GM21786 (cell line): ENCODE measurements at regions not wholly inside any gene's neighbourhood (a gene's known extent, or its start where the extent isn't known, plus 50 kb on each side); places are given as distances from the start of the nearest gene placed in this dataset.
"Not testable (repeated sequence)": the region's sequence is repeated elsewhere in the genome, so short reads cannot be mapped to it uniquely, and the experiment has no call there.

Experiments used
- ATAC-seq: cut with Tn5 transposase; IDR thresholded peaks from one replicate; pipeline ENCODE4 v1.9.1; 2021; ENCODE audit not compliant: unreplicated experiment

- ATAC-seq: no peak
Measured at GRCh38 chr2:120528051-120528692, 182.2 kb downstream of the INHBB start.

- ATAC-seq: no peak
Measured at GRCh38 chr2:120528693-120529076, 182.7 kb downstream of the INHBB start.

- no peak for ATAC-seq
Measured at GRCh38 chr2:120530781-120531180, 184.8 kb downstream of the INHBB start.

- no peak for ATAC-seq
Measured at GRCh38 chr2:120531365-120531764, 185.4 kb downstream of the INHBB start.

- ATAC-seq: no peak
Measured at GRCh38 chr2:120531863-120532600, 186.1 kb downstream of the INHBB start.

- no peak for ATAC-seq
Measured at GRCh38 chr2:120533625-120534024, 187.7 kb downstream of the INHBB start.

GRCh38 chr2:120534457-120534856, 188.5 kb downstream of the INHBB start:
- no peak for ATAC-seq

- no peak for ATAC-seq
Measured at GRCh38 chr2:120535081-120535480, 189.1 kb downstream of the INHBB start.

GRCh38 chr2:120536141-120536540, 190.2 kb downstream of the INHBB start:
- no peak for ATAC-seq

GRCh38 chr2:120538691-120539423, 192.9 kb downstream of the INHBB start:
- ATAC-seq: no peak

- no peak for ATAC-seq
Measured at GRCh38 chr2:120539424-120539936, 193.5 kb downstream of the INHBB start.

- ATAC-seq: no peak
Measured at GRCh38 chr2:120539937-120540718, 194.2 kb downstream of the INHBB start.

- no peak for ATAC-seq
Measured at GRCh38 chr2:120540719-120541552, 194.7 kb upstream of the GLI2 start.

- no peak for ATAC-seq
Measured at GRCh38 chr2:120541553-120541932, 194.1 kb upstream of the GLI2 start.

- no peak for ATAC-seq
Measured at GRCh38 chr2:120541972-120542670, 193.5 kb upstream of the GLI2 start.

- no peak for ATAC-seq
Measured at GRCh38 chr2:120542911-120543527, 192.6 kb upstream of the GLI2 start.

- no peak for ATAC-seq
Measured at GRCh38 chr2:120543899-120544298, 191.8 kb upstream of the GLI2 start.

- ATAC-seq: no peak
Measured at GRCh38 chr2:120544522-120544921, 191.1 kb upstream of the GLI2 start.

- ATAC-seq: not testable (repeated sequence)
Measured at GRCh38 chr2:120545007-120545406, 190.7 kb upstream of the GLI2 start.
